ENCODE measurements at regions not wholly inside any gene's neighbourhood (a gene's known extent, or its start where the extent isn't known, plus 50 kb on each side); places are given as distances from the start of the nearest gene placed in this dataset.
A peak's percentile ranks its signal among the peaks of the same experiment; 100 is the strongest.

DNA sequence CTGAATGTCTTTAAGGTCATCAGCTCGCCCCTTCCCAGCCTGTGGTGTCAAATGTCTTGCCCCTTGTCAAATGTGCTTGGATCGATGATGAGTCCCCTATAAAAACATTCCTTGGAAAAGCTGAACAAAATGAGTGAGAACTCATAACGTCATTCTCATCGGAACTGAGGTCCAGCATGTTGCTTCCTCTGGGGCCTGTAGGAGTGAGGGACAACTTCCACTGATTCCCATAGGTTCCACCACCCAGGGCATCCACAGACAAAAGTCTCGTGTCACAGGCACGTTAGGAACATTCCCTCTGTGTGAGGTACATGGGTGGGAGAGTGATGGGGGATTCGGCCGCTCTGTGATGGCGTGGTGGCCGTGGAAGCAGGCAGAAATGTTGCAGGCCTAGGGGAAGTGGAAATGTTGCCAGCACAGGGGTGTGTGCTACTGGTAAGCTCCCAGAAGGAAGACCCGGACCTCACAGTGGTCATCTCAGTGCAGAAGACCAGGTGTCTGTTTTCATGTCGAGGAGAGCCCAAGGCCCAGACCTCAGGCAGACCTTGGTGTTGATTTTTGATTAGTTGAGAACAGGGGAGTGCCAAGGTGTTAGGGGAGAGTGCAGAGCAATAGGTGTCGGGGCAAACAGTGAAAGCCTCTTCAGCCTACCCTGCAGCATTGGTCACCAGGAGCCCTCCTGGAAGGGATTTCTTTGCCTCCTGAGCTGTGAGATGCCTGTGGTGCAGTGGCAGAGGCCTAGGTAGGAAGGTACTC is 96.8 kb downstream of the SNRPN start:
- TF ChIP-seq ZNF274 (IDR thresholded peaks at IDR 0.05; ENCODE audit: low read depth, low read length), result peak; percentile 54; the same call in 1 of the 2 replicates
- H3K4me3 ChIP-seq (ENCODE audit: low read length), result no peak overlapping the region

DNA sequence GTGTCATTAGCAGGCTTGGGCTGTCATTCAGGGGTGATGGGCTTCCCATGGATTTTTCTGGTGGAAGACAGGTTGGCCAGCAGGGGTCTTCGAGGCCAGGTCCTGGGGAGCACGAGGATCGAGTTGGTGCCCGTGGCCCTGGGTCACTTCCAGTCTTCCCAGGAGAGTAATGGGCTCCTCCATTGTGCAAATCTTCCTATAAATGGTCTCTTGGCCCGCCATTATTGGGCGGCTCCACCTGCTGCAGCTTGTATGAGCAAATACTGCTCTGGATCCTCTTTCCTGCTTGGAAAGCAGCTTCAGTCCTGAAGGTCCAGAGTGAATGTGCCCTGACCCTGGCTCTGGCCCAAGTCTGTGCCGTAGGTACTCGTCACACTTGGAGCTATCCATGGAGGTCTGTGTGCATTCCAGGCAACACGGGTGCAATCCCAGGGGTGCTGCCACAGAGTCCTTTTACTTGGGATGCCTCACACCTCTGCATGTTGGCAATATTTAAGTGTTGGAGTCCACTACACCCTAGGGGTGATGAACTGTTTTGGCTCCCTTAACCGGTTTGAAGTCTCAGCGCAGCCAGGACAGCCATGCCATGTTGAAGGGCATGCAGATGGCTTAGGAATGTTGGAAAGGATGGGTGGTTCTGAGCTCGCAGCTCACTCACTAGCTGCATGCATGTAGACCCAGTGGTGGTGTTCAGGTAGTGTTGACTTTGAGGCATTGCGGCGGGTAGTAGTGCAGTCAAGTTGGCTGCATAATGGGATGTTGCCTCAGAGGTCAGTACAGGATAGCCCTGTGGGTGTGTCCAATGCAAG is 97.6 kb downstream of the SNRPN start:
- H3K4me3 ChIP-seq (ENCODE audit: low read length), result no peak overlapping the region
- no peak for TF ChIP-seq ZNF274 (IDR thresholded peaks at IDR 0.05; ENCODE audit: low read depth, low read length)

DNA sequence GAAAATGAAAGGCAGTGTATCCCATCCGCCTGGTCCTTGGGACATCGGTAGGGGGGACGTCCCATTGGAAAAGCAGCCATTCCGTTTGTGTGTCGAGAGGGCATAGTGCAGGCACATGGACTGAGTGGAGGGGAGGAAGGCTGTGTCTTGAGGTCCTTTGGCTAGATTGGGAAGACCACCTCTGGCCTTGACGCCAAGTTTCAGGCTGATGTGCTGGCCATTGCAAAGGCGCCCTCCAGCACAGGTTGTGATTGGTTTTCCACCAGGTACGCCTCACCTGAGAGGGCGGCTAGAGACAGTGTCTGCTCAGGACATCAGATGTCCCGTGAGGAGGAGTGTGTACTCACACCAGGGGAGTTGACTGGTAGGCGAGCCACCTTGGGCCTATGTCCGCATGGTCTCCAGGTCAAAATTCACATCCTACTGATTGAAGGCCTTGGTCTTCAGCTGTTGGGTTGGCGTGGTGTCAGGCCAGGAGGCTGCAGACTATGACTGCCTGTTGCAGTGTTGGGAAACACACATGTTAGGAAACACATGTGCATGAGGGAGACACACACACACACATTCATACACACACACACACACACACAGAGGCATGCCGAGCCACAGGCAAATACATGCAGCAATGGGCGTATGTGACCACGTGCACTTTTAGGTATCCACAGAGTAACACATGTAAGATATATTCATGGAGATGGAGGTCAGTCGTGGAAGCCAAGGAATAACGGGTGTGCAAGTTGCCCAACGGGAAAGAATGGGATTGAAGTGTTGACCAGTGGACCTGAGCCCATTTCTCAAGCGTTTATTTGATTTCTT is 98.4 kb downstream of the SNRPN start:
- no peak overlapping the region for H3K4me3 ChIP-seq (ENCODE audit: low read length)
- no peak for TF ChIP-seq ZNF274 (IDR thresholded peaks at IDR 0.05; ENCODE audit: low read depth, low read length)

DNA sequence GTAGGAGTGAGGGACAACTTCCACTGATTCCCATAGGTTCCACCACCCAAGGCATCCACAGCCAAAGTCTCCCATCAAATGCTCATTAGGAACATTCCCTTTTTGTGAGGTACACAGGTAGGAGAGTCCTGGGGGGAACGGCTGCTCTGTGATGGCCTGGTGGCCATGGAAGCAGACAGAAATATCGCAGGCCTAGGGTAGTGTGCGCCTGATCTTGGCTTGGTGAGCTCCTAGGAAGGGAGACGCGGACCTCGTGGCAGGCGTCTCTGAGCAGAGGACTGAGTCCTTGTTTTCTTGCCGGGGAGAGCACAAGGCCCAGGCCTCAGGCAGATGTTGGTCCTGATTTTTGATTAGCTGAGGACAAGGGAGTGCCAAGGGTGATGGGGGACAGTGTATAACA is 99.5 kb downstream of the SNRPN start:
- no peak overlapping the region for H3K4me3 ChIP-seq (ENCODE audit: low read length)
- TF ChIP-seq ZNF274 (IDR thresholded peaks at IDR 0.05; ENCODE audit: low read depth, low read length), result no peak

DNA sequence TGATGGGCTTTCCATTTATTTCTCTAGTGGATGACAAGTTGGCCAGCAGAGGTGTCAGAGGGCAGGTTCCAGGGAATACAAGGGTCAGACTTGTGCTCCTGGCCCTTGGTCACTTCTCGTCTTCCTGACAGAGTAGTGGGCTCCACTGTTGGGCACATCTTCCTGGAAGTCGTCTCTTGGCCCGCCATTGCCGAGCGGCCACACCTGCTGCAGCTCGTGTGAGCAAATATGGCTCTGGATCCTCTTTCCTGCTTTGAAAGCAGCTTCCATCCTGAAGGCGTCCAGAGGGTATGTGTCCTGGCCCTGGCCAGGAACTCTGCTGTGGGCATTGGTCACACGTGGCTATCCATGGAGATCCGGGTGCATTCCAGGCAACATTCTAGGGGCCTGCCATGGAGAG is 100.2 kb downstream of the SNRPN start:
- TF ChIP-seq ZNF274 (IDR thresholded peaks at IDR 0.05; ENCODE audit: low read depth, low read length), result no peak
- H3K4me3 ChIP-seq (ENCODE audit: low read length), result no peak overlapping the region

DNA sequence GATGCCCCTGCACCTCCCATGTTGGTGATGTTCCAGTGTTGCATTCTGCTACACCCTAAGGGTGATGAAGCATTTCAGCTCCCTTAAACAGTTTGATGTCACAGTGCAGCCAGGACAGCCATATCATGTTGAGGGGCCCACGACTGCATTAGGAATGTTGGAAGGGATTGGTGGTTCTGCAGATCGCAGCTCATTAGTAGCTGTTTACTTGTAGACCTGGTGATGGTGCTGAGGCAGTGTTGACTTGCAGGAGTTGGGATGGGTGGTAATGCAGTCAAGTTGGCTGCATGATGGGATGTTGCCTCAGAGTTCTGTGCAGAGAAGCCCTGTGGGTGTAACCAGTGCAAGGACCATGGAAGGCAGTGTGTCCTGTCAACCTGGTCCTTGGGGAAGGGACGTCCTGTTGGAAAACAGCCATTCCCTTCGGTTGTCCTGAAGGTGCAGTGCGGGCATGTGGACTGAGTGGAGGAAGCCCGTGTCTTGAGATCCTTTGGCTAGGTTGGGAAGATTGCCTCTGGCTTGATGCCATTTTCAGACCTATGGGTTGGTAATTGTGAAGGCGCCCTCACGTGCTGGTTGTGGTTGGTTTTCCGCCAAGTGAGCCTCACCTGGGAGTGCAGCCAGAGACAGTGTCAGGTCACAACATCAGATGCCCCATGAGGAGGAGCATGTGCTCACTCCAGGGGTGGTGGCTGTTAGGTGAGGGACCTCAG is 100.7 kb downstream of the SNRPN start:
- no peak overlapping the region for H3K4me3 ChIP-seq (ENCODE audit: low read length)
- no peak for TF ChIP-seq ZNF274 (IDR thresholded peaks at IDR 0.05; ENCODE audit: low read depth, low read length)

DNA sequence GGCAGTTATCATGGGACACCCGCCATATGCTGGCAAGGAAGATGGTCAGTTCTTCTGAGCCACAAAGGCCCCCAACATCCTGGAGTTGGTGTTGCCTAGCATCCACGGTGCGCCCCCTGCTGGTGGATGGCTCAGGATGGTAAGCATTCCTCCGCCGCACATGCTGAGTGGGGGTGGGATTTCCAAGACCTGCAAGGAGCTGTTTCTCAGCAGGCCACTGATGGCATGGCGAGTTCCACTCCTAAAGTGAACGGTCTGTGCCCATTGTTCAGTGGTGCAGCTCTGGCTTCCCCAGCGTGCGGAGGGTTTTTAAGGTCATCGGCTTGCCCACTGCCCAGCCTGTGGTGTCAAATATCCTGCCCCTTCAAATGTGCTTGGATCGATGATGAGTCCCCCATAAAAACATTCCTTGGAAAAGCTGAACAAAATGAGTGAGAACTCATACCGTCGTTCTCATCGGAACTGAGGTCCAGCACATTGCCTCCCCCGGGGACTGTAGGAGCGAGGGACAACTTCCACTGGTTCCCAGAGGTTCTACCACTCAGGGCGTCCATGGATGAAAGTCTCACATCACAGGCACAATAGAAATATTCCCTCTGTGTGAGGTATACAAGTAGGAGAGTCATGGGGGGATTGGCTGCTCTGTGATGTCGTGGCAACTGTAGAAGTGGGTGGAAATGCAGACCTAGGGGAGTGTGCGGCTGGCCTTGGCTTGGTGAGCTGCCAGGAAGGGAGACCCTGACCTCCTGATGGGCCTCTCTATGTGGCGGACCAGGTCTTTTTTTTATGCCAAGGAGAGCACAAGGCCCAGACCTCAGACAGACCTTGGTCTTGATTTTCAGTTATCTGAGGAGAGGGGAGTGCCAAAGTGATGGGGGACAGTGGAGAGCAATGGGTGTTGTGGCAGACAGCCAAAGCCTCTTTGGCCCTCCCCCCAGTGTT is 102.0 kb downstream of the SNRPN start:
- peak; percentile 93 for TF ChIP-seq ZNF274 (IDR thresholded peaks at IDR 0.05; ENCODE audit: low read depth, low read length)
- H3K4me3 ChIP-seq (ENCODE audit: low read length), result no peak overlapping the region

DNA sequence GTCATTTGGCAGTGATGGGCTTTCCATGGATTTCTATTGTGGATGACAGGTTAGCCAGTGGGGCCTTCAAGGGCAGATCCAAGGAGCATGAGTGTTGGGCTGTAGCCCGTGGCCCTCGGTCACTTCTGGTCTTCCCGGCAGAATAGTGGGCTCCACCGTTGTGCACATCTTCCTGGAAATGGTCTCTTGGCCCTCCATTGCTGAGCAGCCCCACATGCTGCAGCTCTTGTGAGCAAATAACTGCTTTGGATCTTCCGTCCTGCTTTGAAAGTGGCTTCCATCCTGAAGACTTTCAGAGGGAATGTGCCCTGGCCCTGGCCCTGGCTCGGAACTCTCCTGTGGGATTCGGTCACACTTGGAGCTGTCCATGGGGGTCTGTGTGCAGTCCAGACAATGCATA is 102.8 kb downstream of the SNRPN start:
- H3K4me3 ChIP-seq (ENCODE audit: low read length), result no peak overlapping the region
- no peak for TF ChIP-seq ZNF274 (IDR thresholded peaks at IDR 0.05; ENCODE audit: low read depth, low read length)

DNA sequence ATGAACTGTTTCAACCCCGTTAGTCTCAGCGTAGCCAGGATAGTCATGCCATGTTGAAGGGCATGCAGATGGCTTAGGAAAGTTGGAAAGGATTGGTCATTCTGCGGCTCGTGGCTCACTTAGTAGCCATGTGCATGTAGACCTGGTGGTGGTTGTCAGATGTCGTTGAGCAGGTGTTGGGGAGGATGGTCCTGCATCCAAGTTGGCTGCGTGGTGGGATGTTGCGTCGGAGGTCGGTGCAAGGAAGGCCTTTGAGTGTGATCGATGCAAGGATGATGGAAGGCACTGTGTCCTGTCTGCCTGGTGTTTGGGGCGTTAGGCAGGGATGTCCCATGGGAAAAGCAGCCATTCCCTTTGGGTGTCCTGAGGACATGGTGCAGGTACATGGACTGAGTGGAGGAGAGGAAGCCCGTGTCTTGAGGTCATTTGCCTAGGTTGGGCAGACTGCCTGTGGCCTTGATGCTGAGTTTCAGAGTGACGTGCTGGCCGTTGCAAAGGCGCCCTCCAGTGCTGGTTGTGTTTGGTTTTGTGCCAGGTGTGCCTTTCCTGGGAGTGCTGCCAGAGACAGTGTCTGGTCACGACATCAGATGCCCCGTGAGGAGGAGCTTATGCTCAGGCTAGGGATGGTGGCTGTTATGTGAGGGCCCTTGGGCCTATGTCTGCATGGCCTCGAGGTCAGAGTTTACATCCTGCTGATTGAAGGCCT is 103.4 kb downstream of the SNRPN start:
- TF ChIP-seq ZNF274 (IDR thresholded peaks at IDR 0.05; ENCODE audit: low read depth, low read length), result no peak
- no peak overlapping the region for H3K4me3 ChIP-seq (ENCODE audit: low read length)

DNA sequence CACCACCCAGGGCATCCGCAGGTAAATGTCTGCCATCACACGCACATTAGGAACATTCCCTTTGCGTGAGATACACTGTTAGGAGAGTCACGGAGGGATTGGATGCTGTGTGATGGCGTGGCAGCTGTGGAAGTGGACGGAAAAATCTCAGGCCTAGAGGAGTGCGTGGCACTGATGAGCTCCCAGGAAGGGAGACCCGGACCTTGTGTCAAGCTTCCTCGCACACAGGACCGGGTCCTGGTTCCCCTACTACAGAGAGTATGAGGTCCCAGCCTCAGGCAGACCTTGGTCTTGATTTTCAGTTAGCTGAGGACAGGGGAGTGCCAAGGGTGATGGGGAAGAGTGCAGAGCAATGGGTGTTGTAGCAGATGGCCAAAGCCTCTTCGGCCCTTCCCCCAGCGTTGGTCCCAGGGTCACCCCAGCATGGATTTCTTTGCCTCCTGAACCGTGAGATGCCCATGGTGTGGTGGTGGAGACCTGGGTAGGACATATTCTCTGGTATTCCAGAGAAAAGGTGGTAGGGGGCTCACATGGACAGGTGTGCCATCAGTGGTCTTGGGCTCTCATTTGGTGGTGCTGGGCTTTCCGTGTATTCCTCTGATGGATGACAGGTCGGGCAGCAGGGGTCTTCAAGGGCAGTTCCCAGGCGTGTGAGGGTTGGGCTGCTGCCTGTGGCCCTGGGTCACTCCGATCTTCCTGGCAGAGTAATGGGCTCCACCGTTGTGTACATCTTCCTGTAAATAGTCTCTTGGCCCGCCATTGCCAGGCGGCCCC is 105.1 kb downstream of the SNRPN start:
- no peak for TF ChIP-seq ZNF274 (IDR thresholded peaks at IDR 0.05; ENCODE audit: low read depth, low read length)
- H3K4me3 ChIP-seq (ENCODE audit: low read length), result no peak overlapping the region

DNA sequence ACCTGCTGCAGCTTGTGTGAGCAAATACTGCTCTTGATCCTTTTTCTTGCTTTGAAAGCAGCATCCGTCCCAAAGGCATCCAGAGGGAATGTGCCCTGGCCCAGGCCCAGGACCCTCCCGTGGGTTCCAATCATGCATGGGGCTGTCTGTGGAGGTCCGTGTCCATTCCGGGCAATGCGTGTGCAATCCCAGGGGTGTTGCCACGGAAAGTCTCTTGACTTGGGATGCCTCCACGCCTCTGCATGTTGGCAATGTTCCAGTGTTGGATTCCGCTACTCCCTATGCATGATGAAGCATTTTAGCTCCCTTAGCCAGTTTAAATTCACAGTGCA is 105.7 kb downstream of the SNRPN start:
- no peak for TF ChIP-seq ZNF274 (IDR thresholded peaks at IDR 0.05; ENCODE audit: low read depth, low read length)
- no peak overlapping the region for H3K4me3 ChIP-seq (ENCODE audit: low read length)

Measured in GM08714 (cell line).